ENCODE measurements at regions not wholly inside any gene's neighbourhood (a gene's known extent, or its start where the extent isn't known, plus 50 kb on each side); places are given as distances from the start of the nearest gene placed in this dataset.

- TF ChIP-seq NFYB (CRISPR knock-in tag; conservative IDR thresholded peaks at IDR 0.05; ENCODE audit: low read depth): no peak
- TF ChIP-seq AFF4 (CRISPR knock-in tag; IDR thresholded peaks at IDR 0.05; ENCODE audit: borderline replicate concordance): no peak
- no peak for TF ChIP-seq FOXK1 (CRISPR knock-in tag; IDR thresholded peaks at IDR 0.05)
- TF ChIP-seq AR (CRISPR knock-in tag; IDR thresholded peaks at IDR 0.05): no peak
- TF ChIP-seq NFE2L1 (CRISPR knock-in tag; IDR thresholded peaks at IDR 0.05): no peak
- TF ChIP-seq GRHL2 (CRISPR knock-in tag; IDR thresholded peaks at IDR 0.05; ENCODE audit: insufficient replicate concordance, severe bottlenecking): no peak
Measured at GRCh38 chr1:82689217-82689616, 888.5 kb downstream of the ADGRL2 start (continued).

GRCh38 chr1:82686774-82687173 lies 886.0 kb downstream of the ADGRL2 start:
- no peak overlapping the region for H3K4me3 Mint-ChIP-seq
- TF ChIP-seq SP1 (CRISPR knock-in tag; conservative IDR thresholded peaks at IDR 0.05) (no peak), PRDM15 (CRISPR knock-in tag; IDR thresholded peaks at IDR 0.05) (no peak), NFATC4 (CRISPR knock-in tag; IDR thresholded peaks at IDR 0.05) (no peak), AR (CRISPR knock-in tag; IDR thresholded peaks at IDR 0.05) (no peak), E2F1 (CRISPR knock-in tag; IDR thresholded peaks at IDR 0.05) (no peak), NR2C2 (CRISPR knock-in tag; IDR thresholded peaks at IDR 0.05) (no peak), TP53 (CRISPR knock-in tag; IDR thresholded peaks at IDR 0.05) (no peak)
- CTCF ChIA-PET: no interaction called here

More at GRCh38 chr1:82686774-82687173, 886.0 kb downstream of the ADGRL2 start:
- ATAC-seq (no peak), DNase-seq (ENCODE audit: low spot score) (no peak)
- Mint-ChIP-seq H3K27me3 (ENCODE audit: low read depth) (no peaks in the 10 kb centered on the region; the same call in 1 of the 2 replicates), H3K4me1 (no peaks in the 10 kb centered on the region), H3K9me3 (peaks cover 38% of the 10 kb centered on the region), H3K27ac (no peak overlapping the region), H3K36me3 (peaks cover 12% of the 10 kb centered on the region)
- POLR2A ChIA-PET: no interaction called here
